Skin of body (tissue), 2 donors: ENCODE measurements at regions not wholly inside any gene's neighbourhood (a gene's known extent, or its start where the extent isn't known, plus 50 kb on each side); places are given as distances from the start of the nearest gene placed in this dataset. TPM values are rescaled to one million over a fixed set of nuclear protein-coding genes. Genes with fewer than 3 reads are reported as not detected.

ENCODE experiments used
- DNase-seq: peaks from one replicate; lab custom pipeline; 2025; lab: John Stamatoyannopoulos, UW
- small RNA-seq: library from RNA; depleted of rRNA; stranded (forward); fragments of <200 nt; gene quantifications from one replicate; pipeline ENCODE3, GENCODE V24; 2014; ENCODE audit warnings: low replicate concordance

DNA sequence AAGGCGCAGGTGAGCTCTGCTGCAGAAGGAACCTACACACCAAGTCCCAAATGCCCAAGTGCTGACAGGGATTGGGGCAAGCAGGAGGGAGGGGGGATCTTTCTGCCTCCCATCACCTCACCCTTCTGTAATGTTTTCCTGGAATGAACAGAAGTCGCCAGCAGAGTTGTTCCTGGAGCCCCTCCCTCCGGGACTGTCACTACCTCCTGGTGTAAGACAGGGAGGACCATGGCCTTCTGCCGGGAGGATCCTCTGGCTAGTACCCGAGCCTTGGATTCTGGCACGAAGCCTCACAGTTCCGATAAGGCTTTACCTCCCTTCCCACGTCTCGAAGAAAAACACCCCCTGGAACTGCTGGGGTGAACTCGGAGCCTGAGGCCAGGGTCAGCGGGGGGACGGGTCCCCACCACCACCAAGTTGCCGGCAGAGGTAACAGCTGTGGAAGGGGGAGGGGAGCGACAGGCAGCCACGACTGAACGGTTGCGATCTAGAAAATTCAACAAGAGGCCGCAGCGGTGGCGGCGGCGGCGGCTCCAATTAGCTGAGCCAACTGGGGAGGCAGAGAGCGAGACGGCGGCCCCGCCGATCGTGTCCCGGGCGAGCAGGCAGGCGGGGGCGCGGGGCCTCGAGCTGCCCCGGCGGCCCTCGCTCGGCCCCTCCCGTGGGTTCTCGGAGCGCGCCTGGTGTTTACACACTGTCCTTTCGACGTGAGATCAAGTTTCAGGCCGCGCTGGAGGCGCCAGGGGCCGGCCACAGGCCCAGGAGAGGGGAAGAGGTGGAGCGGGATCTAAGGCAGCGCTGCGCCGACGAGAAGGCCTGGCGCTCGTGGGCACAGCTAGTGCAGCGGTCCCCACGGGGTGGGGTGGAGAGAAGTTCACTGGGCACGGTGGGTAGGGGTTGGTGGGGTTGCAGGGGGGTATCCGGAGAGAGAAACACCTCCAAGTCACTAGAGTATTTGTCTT, 53.7 kb upstream of the BCOR start:
- no peak for DNase-seq

DNA sequence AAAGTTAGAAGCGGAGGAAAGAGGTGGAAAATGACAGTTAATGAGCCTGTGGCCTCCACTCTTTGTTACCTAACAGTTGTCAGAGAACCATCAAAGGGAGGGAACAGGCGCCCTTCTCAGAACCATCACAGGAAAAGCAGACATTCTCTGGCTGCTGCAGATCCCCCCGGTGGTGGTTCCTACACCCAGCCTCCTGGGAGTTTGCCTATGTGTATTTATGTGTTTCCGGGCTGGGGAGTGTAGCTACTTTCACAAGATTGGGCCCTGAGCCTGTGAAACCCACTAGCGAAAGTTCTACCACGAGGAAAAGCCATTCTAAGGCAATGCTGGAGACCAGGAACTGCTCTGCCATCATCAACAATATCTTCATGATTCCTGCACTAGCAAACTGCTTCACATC, 52.7 kb upstream of the BCOR start:
- DNase-seq: no peak

GRCh38 chrX:40149286-40150175, 51.8 kb upstream of the BCOR start:
- DNase-seq: peak; percentile 9

- no peak for DNase-seq
These were observed 50.9 kb upstream of the BCOR start for GRCh38 chrX:40148385-40149285.

GRCh38 chrX:40147971-40148370, 50.2 kb upstream of the BCOR start:
- no peak for DNase-seq

Small RNAs in the stretch of these regions (small RNA-seq; reads per million reads assigned to genes)
- not detected for gene RF00019
